ENCODE measurements at regions not wholly inside any gene's neighbourhood (a gene's known extent, or its start where the extent isn't known, plus 50 kb on each side); places are given as distances from the start of the nearest gene placed in this dataset.

DNA sequence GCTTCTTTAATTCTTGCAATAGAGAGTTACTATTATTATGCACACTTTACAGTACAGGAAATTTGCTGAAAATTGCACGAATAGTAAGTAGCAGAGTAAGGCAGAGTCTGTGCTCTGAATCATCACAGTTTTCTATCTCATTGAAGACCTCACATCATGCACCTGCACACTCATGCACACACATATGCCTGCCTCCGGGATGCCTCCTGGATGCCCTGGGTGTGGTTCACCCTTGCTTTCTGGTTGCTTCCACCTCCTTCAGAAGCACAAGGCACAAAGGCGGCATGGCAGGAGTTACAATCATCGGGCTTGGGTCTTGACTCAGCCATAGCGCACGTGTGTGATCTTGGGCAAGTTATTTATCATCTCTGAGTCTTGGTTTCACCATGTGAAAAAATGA is 564.0 kb downstream of the VRK1 start:
- no peak overlapping the region for H4K91ac ChIP-seq (ENCODE audit: low read depth, low read length, poor library complexity)
- no peak overlapping the region for H2BK15ac ChIP-seq (ENCODE audit: low read length)
- no peak overlapping the region for H3K9ac ChIP-seq (ENCODE audit: low read depth, low read length, poor library complexity)
- H3K4ac ChIP-seq (ENCODE audit: low read length): no peak overlapping the region
- H3K18ac ChIP-seq (ENCODE audit: low read length): peak overlapping the region; percentile 31
- no peak overlapping the region for H2AFZ ChIP-seq (ENCODE audit: low read length)
- H3K4me2 ChIP-seq (ENCODE audit: insufficient read depth, low read length, poor library complexity, severe bottlenecking): no peak overlapping the region
- H3K23ac ChIP-seq (ENCODE audit: low read depth, low read length, poor library complexity): no peak overlapping the region
- no peak overlapping the region for H3K14ac ChIP-seq (ENCODE audit: low read length)
- peaks cover 0 to 3% (median 0%) of the 10 kb centered on the region in 3 experiments for H3K27me3 ChIP-seq (ENCODE audit: control insufficient read depth in 3 of 3, insufficient read depth in 3 of 3, low read depth in 1 of 3, low read length in 3 of 3)
- no peak overlapping the region for H3K27ac ChIP-seq (replicated peaks; ENCODE audit: low read length)
- no peaks in the 10 kb centered on the region for H3K79me1 ChIP-seq (ENCODE audit: low read depth, low read length)
- no peaks in the 10 kb centered on the region for H3K9me3 ChIP-seq (replicated peaks in 1 of 2; ENCODE audit: control insufficient read depth in 2 of 2, insufficient read depth in 1 of 2, low read depth in 1 of 2, low read length in 2 of 2)
- H4K8ac ChIP-seq (ENCODE audit: low read depth, low read length): no peak overlapping the region
- no peak overlapping the region for H2BK120ac ChIP-seq (ENCODE audit: low read depth, low read length)
- H3K36me3 ChIP-seq (replicated peaks in 1 of 2; ENCODE audit: control insufficient read depth in 2 of 2, insufficient read depth in 2 of 2, low read length in 2 of 2): no peaks in the 10 kb centered on the region
- no peak overlapping the region for H2BK5ac ChIP-seq (ENCODE audit: low read length)
- H3K4me1 ChIP-seq (ENCODE audit: control insufficient read depth in 2 of 2, insufficient read depth in 1 of 2, low read depth in 1 of 2, low read length in 2 of 2): no peaks in the 10 kb centered on the region
- DNase-seq (ENCODE audit: low spot score): no peak
- H2BK12ac ChIP-seq (ENCODE audit: low read length): no peak overlapping the region
- H2AK5ac ChIP-seq (ENCODE audit: low read depth, low read length): no peak overlapping the region
- H3K4me3 ChIP-seq (ENCODE audit: low read length in 2 of 2): no peak overlapping the region
- no CpG with 5 or more reads among the region's 6 CpGs for WGBS, 2 donors (ENCODE audit: extremely low coverage in 2 of 2, insufficient read length in 2 of 2, insufficient replicate concordance in 1 of 2)

DNA sequence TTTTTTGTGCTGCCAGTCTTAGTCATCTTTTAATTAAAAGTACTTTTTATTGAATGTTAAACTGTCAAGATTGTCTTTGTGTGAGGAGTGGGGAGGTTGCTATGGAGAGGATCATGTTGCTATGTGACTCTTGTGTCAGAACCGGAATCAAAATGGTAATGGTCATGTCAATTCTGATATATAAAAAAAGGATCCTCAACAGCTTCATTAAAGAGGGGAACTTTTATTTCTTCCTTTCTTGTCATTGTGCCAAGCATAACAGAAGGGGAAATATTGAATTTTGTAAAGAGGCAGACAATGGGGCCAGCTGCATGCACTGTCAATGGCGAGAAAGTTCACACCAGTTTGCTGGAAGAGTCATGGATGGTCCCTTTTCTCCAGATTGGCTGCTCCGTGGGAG is 564.8 kb downstream of the VRK1 start:
- no peaks in the 10 kb centered on the region for H3K9me3 ChIP-seq (replicated peaks in 1 of 2; ENCODE audit: control insufficient read depth in 2 of 2, insufficient read depth in 1 of 2, low read depth in 1 of 2, low read length in 2 of 2)
- H3K36me3 ChIP-seq (replicated peaks in 1 of 2; ENCODE audit: control insufficient read depth in 2 of 2, insufficient read depth in 2 of 2, low read length in 2 of 2): no peaks in the 10 kb centered on the region
- no peak overlapping the region for H3K18ac ChIP-seq (ENCODE audit: low read length)
- peaks cover 0 to 7% (median 0%) of the 10 kb centered on the region in 3 experiments for H3K27me3 ChIP-seq (ENCODE audit: control insufficient read depth in 3 of 3, insufficient read depth in 3 of 3, low read depth in 1 of 3, low read length in 3 of 3)
- no peak overlapping the region for H2BK15ac ChIP-seq (ENCODE audit: low read length)
- H2BK5ac ChIP-seq (ENCODE audit: low read length): no peak overlapping the region
- no CpG with 5 or more reads among the region's 3 CpGs for WGBS, 2 donors (ENCODE audit: extremely low coverage in 2 of 2, insufficient read length in 2 of 2, insufficient replicate concordance in 1 of 2)
- peaks cover 0 to 4% of the 10 kb centered on the region in 2 donors for H3K4me1 ChIP-seq (ENCODE audit: control insufficient read depth in 2 of 2, insufficient read depth in 1 of 2, low read depth in 1 of 2, low read length in 2 of 2)
- no peaks in the 10 kb centered on the region for H3K79me1 ChIP-seq (ENCODE audit: low read depth, low read length)
- no peak overlapping the region for H4K91ac ChIP-seq (ENCODE audit: low read depth, low read length, poor library complexity)
- H2BK12ac ChIP-seq (ENCODE audit: low read length): no peak overlapping the region
- H3K14ac ChIP-seq (ENCODE audit: low read length): no peak overlapping the region
- no peak overlapping the region for H3K4me2 ChIP-seq (ENCODE audit: insufficient read depth, low read length, poor library complexity, severe bottlenecking)
- no peak overlapping the region for H3K27ac ChIP-seq (replicated peaks; ENCODE audit: low read length)
- no peak overlapping the region for H3K4ac ChIP-seq (ENCODE audit: low read length)
- no peak overlapping the region for H2AFZ ChIP-seq (ENCODE audit: low read length)
- no peak for DNase-seq (ENCODE audit: low spot score)
- no peak overlapping the region for H4K8ac ChIP-seq (ENCODE audit: low read depth, low read length)
- no peak overlapping the region for H2BK120ac ChIP-seq (ENCODE audit: low read depth, low read length)
- no peak overlapping the region for H3K9ac ChIP-seq (ENCODE audit: low read depth, low read length, poor library complexity)
- H3K4me3 ChIP-seq (ENCODE audit: low read length in 2 of 2): no peak overlapping the region
- no peak overlapping the region for H3K23ac ChIP-seq (ENCODE audit: low read depth, low read length, poor library complexity)
- H2AK5ac ChIP-seq (ENCODE audit: low read depth, low read length): no peak overlapping the region

DNA sequence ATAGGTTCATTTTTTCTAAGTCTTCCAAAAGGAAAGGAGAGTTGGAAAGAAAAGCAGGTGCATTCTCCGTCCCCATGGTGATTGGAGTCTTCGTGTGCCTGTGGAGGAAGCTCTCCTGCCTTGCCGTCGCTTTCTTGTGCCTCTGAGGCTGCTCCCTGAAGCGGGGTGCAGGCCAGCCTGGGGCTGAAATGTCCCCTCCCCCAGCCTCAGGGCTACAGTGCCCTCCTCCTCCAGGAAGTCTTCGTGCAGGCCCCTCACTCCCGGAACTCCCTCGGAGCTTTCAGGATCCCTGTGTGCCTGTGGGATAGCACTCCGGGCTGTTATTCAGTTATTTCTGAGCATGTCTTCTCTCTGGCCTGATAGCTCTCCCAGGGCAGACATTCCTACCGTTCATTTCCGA is 569.2 kb downstream of the VRK1 start:
- no peak overlapping the region for H3K27ac ChIP-seq (replicated peaks; ENCODE audit: low read length)
- no peak for DNase-seq (ENCODE audit: low spot score)
- no CpG with 5 or more reads among the region's 11 CpGs for WGBS, 2 donors (ENCODE audit: extremely low coverage in 2 of 2, insufficient read length in 2 of 2, insufficient replicate concordance in 1 of 2)
- no peak overlapping the region for H2BK5ac ChIP-seq (ENCODE audit: low read length)
- no peak overlapping the region for H4K8ac ChIP-seq (ENCODE audit: low read depth, low read length)
- peaks cover 0 to 4% of the 10 kb centered on the region in 2 donors for H3K4me1 ChIP-seq (ENCODE audit: control insufficient read depth in 2 of 2, insufficient read depth in 1 of 2, low read depth in 1 of 2, low read length in 2 of 2)
- H3K27me3 ChIP-seq (ENCODE audit: control insufficient read depth in 3 of 3, insufficient read depth in 3 of 3, low read depth in 1 of 3, low read length in 3 of 3): peaks cover 0 to 7% (median 0%) of the 10 kb centered on the region in 3 experiments
- no peak overlapping the region for H3K14ac ChIP-seq (ENCODE audit: low read length)
- H3K9ac ChIP-seq (ENCODE audit: low read depth, low read length, poor library complexity): no peak overlapping the region
- H2BK15ac ChIP-seq (ENCODE audit: low read length): no peak overlapping the region
- no peak overlapping the region for H2AFZ ChIP-seq (ENCODE audit: low read length)
- H3K4me3 ChIP-seq (ENCODE audit: low read length in 2 of 2): no peak overlapping the region
- no peak overlapping the region for H2BK12ac ChIP-seq (ENCODE audit: low read length)
- peak overlapping the region; percentile 79 for H3K18ac ChIP-seq (ENCODE audit: low read length)
- no peak overlapping the region for H3K4ac ChIP-seq (ENCODE audit: low read length)
- no peak overlapping the region for H2BK120ac ChIP-seq (ENCODE audit: low read depth, low read length)
- no peak overlapping the region for H4K91ac ChIP-seq (ENCODE audit: low read depth, low read length, poor library complexity)
- H3K36me3 ChIP-seq (replicated peaks in 1 of 2; ENCODE audit: control insufficient read depth in 2 of 2, insufficient read depth in 2 of 2, low read length in 2 of 2): no peaks in the 10 kb centered on the region
- H3K4me2 ChIP-seq (ENCODE audit: insufficient read depth, low read length, poor library complexity, severe bottlenecking): no peak overlapping the region
- no peaks in the 10 kb centered on the region for H3K79me1 ChIP-seq (ENCODE audit: low read depth, low read length)
- no peak overlapping the region for H3K23ac ChIP-seq (ENCODE audit: low read depth, low read length, poor library complexity)
- no peaks in the 10 kb centered on the region for H3K9me3 ChIP-seq (replicated peaks in 1 of 2; ENCODE audit: control insufficient read depth in 2 of 2, insufficient read depth in 1 of 2, low read depth in 1 of 2, low read length in 2 of 2)
- no peak overlapping the region for H2AK5ac ChIP-seq (ENCODE audit: low read depth, low read length)

DNA sequence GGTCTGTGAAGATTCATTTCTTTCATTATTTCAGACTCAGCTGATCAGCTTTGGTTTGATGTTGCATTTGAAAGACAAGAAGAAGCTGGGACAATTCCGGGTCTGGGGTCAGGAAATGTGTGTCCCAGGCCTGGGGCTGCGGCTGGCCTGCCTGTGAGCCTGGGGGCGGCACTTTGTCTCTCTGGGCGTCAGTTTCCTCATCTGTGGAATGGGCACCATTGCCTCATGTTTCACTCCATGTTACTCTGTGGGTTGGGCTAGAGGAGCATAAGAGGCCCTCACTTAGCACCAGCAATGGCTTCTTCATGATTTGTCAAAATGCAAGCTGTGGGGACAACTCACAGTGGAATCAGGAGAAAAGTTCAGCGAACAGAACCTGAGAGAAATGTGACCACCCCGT is 570.1 kb downstream of the VRK1 start:
- no peak overlapping the region for H2BK15ac ChIP-seq (ENCODE audit: low read length)
- no peak for DNase-seq (ENCODE audit: low spot score)
- no peak overlapping the region for H4K8ac ChIP-seq (ENCODE audit: low read depth, low read length)
- no peak overlapping the region for H3K4me3 ChIP-seq (ENCODE audit: low read length in 2 of 2)
- H4K91ac ChIP-seq (ENCODE audit: low read depth, low read length, poor library complexity): no peak overlapping the region
- no peak overlapping the region for H3K27ac ChIP-seq (replicated peaks; ENCODE audit: low read length)
- H3K9me3 ChIP-seq (replicated peaks in 1 of 2; ENCODE audit: control insufficient read depth in 2 of 2, insufficient read depth in 1 of 2, low read depth in 1 of 2, low read length in 2 of 2): no peaks in the 10 kb centered on the region
- no peaks in the 10 kb centered on the region for H3K79me1 ChIP-seq (ENCODE audit: low read depth, low read length)
- no peak overlapping the region for H2AFZ ChIP-seq (ENCODE audit: low read length)
- no peaks in the 10 kb centered on the region for H3K36me3 ChIP-seq (replicated peaks in 1 of 2; ENCODE audit: control insufficient read depth in 2 of 2, insufficient read depth in 2 of 2, low read length in 2 of 2)
- no peak overlapping the region for H3K14ac ChIP-seq (ENCODE audit: low read length)
- no peak overlapping the region for H3K4ac ChIP-seq (ENCODE audit: low read length)
- H3K4me2 ChIP-seq (ENCODE audit: insufficient read depth, low read length, poor library complexity, severe bottlenecking): no peak overlapping the region
- no peak overlapping the region for H2BK5ac ChIP-seq (ENCODE audit: low read length)
- no peak overlapping the region for H2BK12ac ChIP-seq (ENCODE audit: low read length)
- H3K4me1 ChIP-seq (ENCODE audit: control insufficient read depth in 2 of 2, insufficient read depth in 1 of 2, low read depth in 1 of 2, low read length in 2 of 2): peaks cover 0 to 4% of the 10 kb centered on the region in 2 donors
- H2BK120ac ChIP-seq (ENCODE audit: low read depth, low read length): no peak overlapping the region
- no CpG with 5 or more reads among the region's 6 CpGs for WGBS, 2 donors (ENCODE audit: extremely low coverage in 2 of 2, insufficient read length in 2 of 2, insufficient replicate concordance in 1 of 2)
- H3K9ac ChIP-seq (ENCODE audit: low read depth, low read length, poor library complexity): no peak overlapping the region
- H2AK5ac ChIP-seq (ENCODE audit: low read depth, low read length): peak overlapping the region; percentile 22
- H3K23ac ChIP-seq (ENCODE audit: low read depth, low read length, poor library complexity): no peak overlapping the region
- H3K18ac ChIP-seq (ENCODE audit: low read length): peak overlapping the region; percentile 40
- H3K27me3 ChIP-seq (ENCODE audit: control insufficient read depth in 3 of 3, insufficient read depth in 3 of 3, low read depth in 1 of 3, low read length in 3 of 3): peaks cover 0 to 7% (median 0%) of the 10 kb centered on the region in 3 experiments
